ENCODE measurements at regions not wholly inside any gene's neighbourhood (a gene's known extent, or its start where the extent isn't known, plus 50 kb on each side); places are given as distances from the start of the nearest gene placed in this dataset.

- TF ChIP-seq IRF3 (IDR thresholded peaks at IDR 0.05; ENCODE audit: low read depth, low read length): no peak
- no peak for TF ChIP-seq FOXJ3 (CRISPR knock-in tag; IDR thresholded peaks at IDR 0.05)
These were observed 153.5 kb upstream of the PDE1C start (continued) for GRCh38 chr7:32223721-32224120.

- POLR2A ChIA-PET: no interaction called here
These were observed 153.0 kb upstream of the PDE1C start for GRCh38 chr7:32223071-32223650.

GRCh38 chr7:32222251-32222900, 152.2 kb upstream of the PDE1C start:
- no peak overlapping the region for H3K4me3 ChIP-seq (ENCODE audit: low read depth in 2 of 2, low read length in 1 of 2)
- no peak overlapping the region for H3K9ac ChIP-seq
- no peaks in the 10 kb centered on the region for H3K79me2 ChIP-seq (ENCODE audit: insufficient read depth)
- no peak for TF ChIP-seq YY1 (IDR thresholded peaks at IDR 0.05; ENCODE audit: low read depth)
- no peak for TF ChIP-seq NRF1 (IDR thresholded peaks at IDR 0.05; ENCODE audit: low read depth, low read length)
- no peak for TF ChIP-seq MXI1 (IDR thresholded peaks at IDR 0.05; ENCODE audit: low read depth, low read length)
- TF ChIP-seq FOSL2 (IDR thresholded peaks at IDR 0.05; ENCODE audit: borderline replicate concordance, low read depth): no peak
- no peak for TF ChIP-seq CHD2 (IDR thresholded peaks at IDR 0.05; ENCODE audit: low read length, partially characterized antibody)
- TF ChIP-seq TAF1 (IDR thresholded peaks at IDR 0.05; ENCODE audit: borderline replicate concordance, low read depth, low read length): no peak
- TF ChIP-seq POLR2AphosphoS5 (IDR thresholded peaks at IDR 0.05; ENCODE audit: low read depth, low read length): no peak
- no peak for TF ChIP-seq FOXJ3 (CRISPR knock-in tag; IDR thresholded peaks at IDR 0.05)
- H4K20me1 ChIP-seq (ENCODE audit: insufficient read depth): no peaks in the 10 kb centered on the region
- no peaks in the 10 kb centered on the region for H3K4me1 ChIP-seq (ENCODE audit: control insufficient read depth in 1 of 2, insufficient read depth in 2 of 2, low read depth in 1 of 2, low read length in 1 of 2)
- no peaks in the 10 kb centered on the region for H3K9me3 ChIP-seq
- ChIA-PET CTCF (interaction anchor here (0.7 to 8.8 kb wide), 4 partner anchors 12 to 257 kb away, joined by 3 to 73 read pairs (median 5); no protein-coding TSS in a partner anchor), POLR2A (no interaction called here)
- no peak for DNase-seq
- WGBS (ENCODE audit: low lambda C conversion rate): under 1% methylated on average over 4 of the region's 4 CpGs
- H2AFZ ChIP-seq (ENCODE audit: low read depth): no peak overlapping the region
- H3K36me3 ChIP-seq (replicated peaks in 1 of 2; ENCODE audit: control insufficient read depth in 1 of 2, insufficient read depth in 2 of 2, low read length in 1 of 2): no peaks in the 10 kb centered on the region
- no peaks in the 10 kb centered on the region for H3F3A ChIP-seq (replicated peaks; ENCODE audit: insufficient read depth)
- no peak overlapping the region for H3K27ac ChIP-seq (ENCODE audit: low read depth in 2 of 2, low read length in 1 of 2)
- H3K4me2 ChIP-seq: no peak overlapping the region
- H3K27me3 ChIP-seq (ENCODE audit: insufficient read depth): peaks cover 72% of the 10 kb centered on the region
- H3K9me2 ChIP-seq: no peaks in the 10 kb centered on the region

More at GRCh38 chr7:32223071-32223650, 153.0 kb upstream of the PDE1C start:
- H3K9ac ChIP-seq: no peak overlapping the region
- 6% methylated on average over 6 of the region's 6 CpGs for WGBS (ENCODE audit: low lambda C conversion rate)
- H4K20me1 ChIP-seq (ENCODE audit: insufficient read depth): no peaks in the 10 kb centered on the region
- no peak overlapping the region for H3K4me2 ChIP-seq
- no peak overlapping the region for H3K4me3 ChIP-seq (ENCODE audit: low read depth in 2 of 2, low read length in 1 of 2)
- no peaks in the 10 kb centered on the region for H3K4me1 ChIP-seq (ENCODE audit: control insufficient read depth in 1 of 2, insufficient read depth in 2 of 2, low read depth in 1 of 2, low read length in 1 of 2)
- no peaks in the 10 kb centered on the region for H3K9me3 ChIP-seq
- no peak for DNase-seq
- H3K79me2 ChIP-seq (ENCODE audit: insufficient read depth): no peaks in the 10 kb centered on the region
- H3K27ac ChIP-seq (ENCODE audit: low read depth in 2 of 2, low read length in 1 of 2): no peak overlapping the region
- TF ChIP-seq USF2 (IDR thresholded peaks at IDR 0.05; ENCODE audit: borderline replicate concordance, low read depth, low read length): no peak
- TF ChIP-seq EZH2phosphoT487 (IDR thresholded peaks at IDR 0.05; ENCODE audit: borderline replicate concordance, low read depth): no peak
- no peak for TF ChIP-seq ELF1 (IDR thresholded peaks at IDR 0.05)
- no peak for TF ChIP-seq USF1 (IDR thresholded peaks at IDR 0.05; ENCODE audit: borderline replicate concordance, low read depth)
- TF ChIP-seq NFIC (IDR thresholded peaks at IDR 0.05; ENCODE audit: borderline replicate concordance): no peak
- TF ChIP-seq MAX (IDR thresholded peaks at IDR 0.05; ENCODE audit: low read depth): no peak
- TF ChIP-seq MEF2A (IDR thresholded peaks at IDR 0.05; ENCODE audit: borderline replicate concordance, low read depth): no peak
- no peaks in the 10 kb centered on the region for H3K36me3 ChIP-seq (replicated peaks in 1 of 2; ENCODE audit: control insufficient read depth in 1 of 2, insufficient read depth in 2 of 2, low read length in 1 of 2)
- CTCF ChIA-PET: interaction anchor here (2.0 to 8.8 kb wide), 2 partner anchors 13 to 257 kb away, joined by 6 to 73 read pairs; no protein-coding TSS in a partner anchor
- no peaks in the 10 kb centered on the region for H3K9me2 ChIP-seq
- H2AFZ ChIP-seq (ENCODE audit: low read depth): no peak overlapping the region
- peaks cover 79% of the 10 kb centered on the region for H3K27me3 ChIP-seq (ENCODE audit: insufficient read depth)
- no peaks in the 10 kb centered on the region for H3F3A ChIP-seq (replicated peaks; ENCODE audit: insufficient read depth)

Measured in SK-N-SH (cell line).